ENCODE measurements at regions not wholly inside any gene's neighbourhood (a gene's known extent, or its start where the extent isn't known, plus 50 kb on each side); places are given as distances from the start of the nearest gene placed in this dataset.

- H3K27me3 ChIP-seq (ENCODE audit: insufficient read depth, low read depth, low read length), result no peaks in the 10 kb centered on the region
- no peak overlapping the region for H3K9ac ChIP-seq (ENCODE audit: low read length)
- no peaks in the 10 kb centered on the region for H3K79me2 ChIP-seq (replicated peaks; ENCODE audit: insufficient read depth, low read length)
- no peak overlapping the region for H3K27ac ChIP-seq (ENCODE audit: low read length)
- no peak overlapping the region for H2AFZ ChIP-seq (ENCODE audit: low read depth, low read length)
- no peaks in the 10 kb centered on the region for H4K20me1 ChIP-seq (ENCODE audit: insufficient read depth)
- no peaks in the 10 kb centered on the region for H3K36me3 ChIP-seq (ENCODE audit: insufficient read depth, low read length)
- no peak overlapping the region for H3K4me2 ChIP-seq (ENCODE audit: low read length)
- no peaks in the 10 kb centered on the region for H3K9me2 ChIP-seq (ENCODE audit: insufficient read depth, low read length)
- H3K9me3 ChIP-seq (ENCODE audit: low read length), result no peaks in the 10 kb centered on the region
- TF ChIP-seq SMC3 (conservative IDR thresholded peaks at IDR 0.05; ENCODE audit: poor library complexity), result no peak
- TF ChIP-seq, protein P1, sequence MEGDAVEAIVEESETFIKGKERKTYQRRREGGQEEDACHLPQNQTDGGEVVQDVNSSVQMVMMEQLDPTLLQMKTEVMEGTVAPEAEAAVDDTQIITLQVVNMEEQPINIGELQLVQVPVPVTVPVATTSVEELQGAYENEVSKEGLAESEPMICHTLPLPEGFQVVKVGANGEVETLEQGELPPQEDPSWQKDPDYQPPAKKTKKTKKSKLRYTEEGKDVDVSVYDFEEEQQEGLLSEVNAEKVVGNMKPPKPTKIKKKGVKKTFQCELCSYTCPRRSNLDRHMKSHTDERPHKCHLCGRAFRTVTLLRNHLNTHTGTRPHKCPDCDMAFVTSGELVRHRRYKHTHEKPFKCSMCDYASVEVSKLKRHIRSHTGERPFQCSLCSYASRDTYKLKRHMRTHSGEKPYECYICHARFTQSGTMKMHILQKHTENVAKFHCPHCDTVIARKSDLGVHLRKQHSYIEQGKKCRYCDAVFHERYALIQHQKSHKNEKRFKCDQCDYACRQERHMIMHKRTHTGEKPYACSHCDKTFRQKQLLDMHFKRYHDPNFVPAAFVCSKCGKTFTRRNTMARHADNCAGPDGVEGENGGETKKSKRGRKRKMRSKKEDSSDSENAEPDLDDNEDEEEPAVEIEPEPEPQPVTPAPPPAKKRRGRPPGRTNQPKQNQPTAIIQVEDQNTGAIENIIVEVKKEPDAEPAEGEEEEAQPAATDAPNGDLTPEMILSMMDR (IDR thresholded peaks at IDR 0.05; ENCODE audit: poor library complexity, severe bottlenecking), result no peak
- TF ChIP-seq EZH2 (IDR thresholded peaks at IDR 0.05; ENCODE audit: borderline replicate concordance, insufficient read depth, low read length, poor library complexity, severe bottlenecking), result no peak
- TF ChIP-seq POLR2AphosphoS5 (IDR thresholded peaks at IDR 0.05), result no peak
- no peak for TF ChIP-seq RAD21 (conservative IDR thresholded peaks at IDR 0.05)
- TF ChIP-seq TAF1 (IDR thresholded peaks at IDR 0.05; ENCODE audit: low read depth), result no peak
- no peak for TF ChIP-seq EP300 (conservative IDR thresholded peaks at IDR 0.05; ENCODE audit: poor library complexity, severe bottlenecking)
- TF ChIP-seq, protein P2, sequence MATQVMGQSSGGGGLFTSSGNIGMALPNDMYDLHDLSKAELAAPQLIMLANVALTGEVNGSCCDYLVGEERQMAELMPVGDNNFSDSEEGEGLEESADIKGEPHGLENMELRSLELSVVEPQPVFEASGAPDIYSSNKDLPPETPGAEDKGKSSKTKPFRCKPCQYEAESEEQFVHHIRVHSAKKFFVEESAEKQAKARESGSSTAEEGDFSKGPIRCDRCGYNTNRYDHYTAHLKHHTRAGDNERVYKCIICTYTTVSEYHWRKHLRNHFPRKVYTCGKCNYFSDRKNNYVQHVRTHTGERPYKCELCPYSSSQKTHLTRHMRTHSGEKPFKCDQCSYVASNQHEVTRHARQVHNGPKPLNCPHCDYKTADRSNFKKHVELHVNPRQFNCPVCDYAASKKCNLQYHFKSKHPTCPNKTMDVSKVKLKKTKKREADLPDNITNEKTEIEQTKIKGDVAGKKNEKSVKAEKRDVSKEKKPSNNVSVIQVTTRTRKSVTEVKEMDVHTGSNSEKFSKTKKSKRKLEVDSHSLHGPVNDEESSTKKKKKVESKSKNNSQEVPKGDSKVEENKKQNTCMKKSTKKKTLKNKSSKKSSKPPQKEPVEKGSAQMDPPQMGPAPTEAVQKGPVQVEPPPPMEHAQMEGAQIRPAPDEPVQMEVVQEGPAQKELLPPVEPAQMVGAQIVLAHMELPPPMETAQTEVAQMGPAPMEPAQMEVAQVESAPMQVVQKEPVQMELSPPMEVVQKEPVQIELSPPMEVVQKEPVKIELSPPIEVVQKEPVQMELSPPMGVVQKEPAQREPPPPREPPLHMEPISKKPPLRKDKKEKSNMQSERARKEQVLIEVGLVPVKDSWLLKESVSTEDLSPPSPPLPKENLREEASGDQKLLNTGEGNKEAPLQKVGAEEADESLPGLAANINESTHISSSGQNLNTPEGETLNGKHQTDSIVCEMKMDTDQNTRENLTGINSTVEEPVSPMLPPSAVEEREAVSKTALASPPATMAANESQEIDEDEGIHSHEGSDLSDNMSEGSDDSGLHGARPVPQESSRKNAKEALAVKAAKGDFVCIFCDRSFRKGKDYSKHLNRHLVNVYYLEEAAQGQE (IDR thresholded peaks at IDR 0.05; ENCODE audit: borderline replicate concordance), result no peak
- no peak for TF ChIP-seq MXI1 (conservative IDR thresholded peaks at IDR 0.05; ENCODE audit: poor library complexity, severe bottlenecking)
- H3K4me3 ChIP-seq (ENCODE audit: low read length), result no peak overlapping the region
- H3F3A ChIP-seq (ENCODE audit: insufficient read depth, low read length, poor library complexity, severe bottlenecking), result no peaks in the 10 kb centered on the region
Observed at GRCh38 chr11:116257092-116257491, 515.7 kb downstream of the BUD13 start.

- TF ChIP-seq EP300 (conservative IDR thresholded peaks at IDR 0.05; ENCODE audit: poor library complexity, severe bottlenecking), result no peak
- no peak for TF ChIP-seq POLR2AphosphoS5 (IDR thresholded peaks at IDR 0.05)
- TF ChIP-seq MXI1 (conservative IDR thresholded peaks at IDR 0.05; ENCODE audit: poor library complexity, severe bottlenecking), result no peak
- TF ChIP-seq TAF1 (IDR thresholded peaks at IDR 0.05; ENCODE audit: low read depth), result no peak
- TF ChIP-seq SMC3 (conservative IDR thresholded peaks at IDR 0.05; ENCODE audit: poor library complexity), result no peak
- TF ChIP-seq, protein P1 (IDR thresholded peaks at IDR 0.05; ENCODE audit: poor library complexity, severe bottlenecking), result no peak
- TF ChIP-seq EZH2 (IDR thresholded peaks at IDR 0.05; ENCODE audit: borderline replicate concordance, insufficient read depth, low read length, poor library complexity, severe bottlenecking), result no peak
- TF ChIP-seq, protein P2 (IDR thresholded peaks at IDR 0.05; ENCODE audit: borderline replicate concordance), result no peak
- no peak for TF ChIP-seq RAD21 (conservative IDR thresholded peaks at IDR 0.05)
Observed at GRCh38 chr11:116256215-116256614, 516.6 kb downstream of the BUD13 start.

More at GRCh38 chr11:116256215-116256614, 516.6 kb downstream of the BUD13 start:
- Histone ChIP-seq H3K4me3 (ENCODE audit: low read length) (no peak overlapping the region), H3F3A (ENCODE audit: insufficient read depth, low read length, poor library complexity, severe bottlenecking) (no peaks in the 10 kb centered on the region), H3K36me3 (ENCODE audit: insufficient read depth, low read length) (no peaks in the 10 kb centered on the region), H3K9me2 (ENCODE audit: insufficient read depth, low read length) (no peaks in the 10 kb centered on the region), H4K20me1 (ENCODE audit: insufficient read depth) (no peaks in the 10 kb centered on the region), H3K9ac (ENCODE audit: low read length) (no peak overlapping the region), H2AFZ (ENCODE audit: low read depth, low read length) (no peak overlapping the region), H3K27me3 (ENCODE audit: insufficient read depth, low read depth, low read length) (no peaks in the 10 kb centered on the region), H3K4me2 (ENCODE audit: low read length) (no peak overlapping the region), H3K79me2 (replicated peaks; ENCODE audit: insufficient read depth, low read length) (no peaks in the 10 kb centered on the region), H3K9me3 (ENCODE audit: low read length) (no peaks in the 10 kb centered on the region), H3K27ac (ENCODE audit: low read length) (no peak overlapping the region)

All from neural cell (in vitro differentiated cells).